Prostate gland (tissue), 2 donors: ENCODE measurements at regions not wholly inside any gene's neighbourhood (a gene's known extent, or its start where the extent isn't known, plus 50 kb on each side); places are given as distances from the start of the nearest gene placed in this dataset.

ENCODE experiments used
- DNase-seq: peaks from one replicate; pipeline ENCODE4 v3.0.0-alpha.2; 2019; ENCODE audit warnings: low spot score
- H3K27ac ChIP-seq, 2 donors: fragments of 200-600 bp; sonication (generic); 2 replicates each; pipeline ENCODE4 v1.5.1; 2017 to 2019
- H3K27me3 ChIP-seq: fragments of 200-600 bp; sonication (generic); replicated peaks from 2 replicates; pipeline ENCODE4 v1.5.1; 2019; ENCODE audit not compliant: insufficient read depth
- H3K36me3 ChIP-seq, 2 donors: fragments of 200-600 bp; sonication (generic); 1 replicate in 1 of 2; 2 replicates in 1 of 2; pipeline versions ENCODE4 v1.5.1 to v1.8.1; 2017 to 2019
- H3K4me1 ChIP-seq: fragments of 200-600 bp; sonication (generic); replicated peaks from 2 replicates; pipeline ENCODE4 v1.5.1; 2019
- H3K4me3 ChIP-seq, 2 donors: fragments of 200-600 bp; sonication (generic); 2 replicates each; pipeline ENCODE4 v1.5.1; 2017 to 2019
- H3K9me3 ChIP-seq: fragments of 200-600 bp; sonication (generic); 2 replicates; pipeline ENCODE4 v1.5.1; 2017
- CTCF ChIP-seq, 4 experiments: fragments of 200-600 bp in 2 of 4; fragments of 450-650 bp in 2 of 4; sonication (generic) in 2 of 4; IDR thresholded peaks; 1 replicate in 3 of 4; 2 replicates in 1 of 4; pipeline ENCODE4 v1.5.1; 2016 to 2019; ENCODE audit warnings: antibody characterized with exemption in 4 of 4, mild to moderate bottlenecking in 2 of 4, moderate library complexity in 2 of 4
- POLR2A ChIP-seq: fragments of 450-650 bp; IDR thresholded peaks from one replicate; pipeline ENCODE4 v1.6.1; 2016; ENCODE audit warnings: antibody characterized with exemption, mild to moderate bottlenecking
- POLR2AphosphoS5 ChIP-seq: sonication (generic); formaldehyde crosslinking; IDR thresholded peaks from one replicate; pipeline ENCODE4 v1.6.1; 2017; ENCODE audit warnings: antibody characterized with exemption
- WGBS: methylation state at CpG from one replicate; pipeline ENCODE4 v1.1.5; 2018; 5-methylcytosine and 5-hydroxymethylcytosine counted together
- intact Hi-C: fragments of 100-400 bp; cut with DNase I; formaldehyde crosslinking; loops from one replicate; pipeline ENCODE4 v1.14.2; 2022

GRCh38 chr14:105876829-105877228, 350.4 kb downstream of the TMEM121 start:
- Histone ChIP-seq H3K4me3 (no peak overlapping the region), H3K4me1 (no peaks in the 10 kb centered on the region), H3K9me3 (no peaks in the 10 kb centered on the region), H3K27me3 (no peaks in the 10 kb centered on the region), H3K36me3 (no peaks in the 10 kb centered on the region), H3K27ac (no peak overlapping the region)
- intact Hi-C loops, result no loop called here
- no peak for TF ChIP-seq POLR2A
- TF ChIP-seq CTCF (IDR thresholded peaks at IDR 0.05), result no peak
- TF ChIP-seq POLR2AphosphoS5, result no peak
- DNase-seq, result no peak
- 92% methylated on average over 8 of the region's 8 CpGs for WGBS

- intact Hi-C loops, result no loop called here
- Histone ChIP-seq H3K27me3 (no peaks in the 10 kb centered on the region), H3K27ac (no peak overlapping the region), H3K4me1 (no peaks in the 10 kb centered on the region), H3K4me3 (no peak overlapping the region), H3K9me3 (no peaks in the 10 kb centered on the region), H3K36me3 (no peaks in the 10 kb centered on the region)
- WGBS, result 88% methylated on average over 9 of the region's 9 CpGs
- TF ChIP-seq POLR2AphosphoS5 (no peak), CTCF (IDR thresholded peaks at IDR 0.05) (no peak), POLR2A (no peak)
- DNase-seq, result no peak
Measured at GRCh38 chr14:105877645-105878044, 351.3 kb downstream of the TMEM121 start.

GRCh38 chr14:105878125-105878524, 351.7 kb downstream of the TMEM121 start:
- intact Hi-C loops, result no loop called here
- DNase-seq, result no peak
- WGBS, result 87% methylated on average over 12 of the region's 12 CpGs
- TF ChIP-seq POLR2A, result no peak
- TF ChIP-seq CTCF (IDR thresholded peaks at IDR 0.05), result no peak
- TF ChIP-seq POLR2AphosphoS5, result no peak
- H3K4me3 ChIP-seq, result no peak overlapping the region
- no peaks in the 10 kb centered on the region for H3K36me3 ChIP-seq
- H3K27ac ChIP-seq, result no peak overlapping the region
- H3K9me3 ChIP-seq, result no peaks in the 10 kb centered on the region
- no peaks in the 10 kb centered on the region for H3K27me3 ChIP-seq
- H3K4me1 ChIP-seq, result no peaks in the 10 kb centered on the region

GRCh38 chr14:105878554-105878953, 352.2 kb downstream of the TMEM121 start:
- no peak for DNase-seq
- no peaks in the 10 kb centered on the region for H3K9me3 ChIP-seq
- TF ChIP-seq CTCF (IDR thresholded peaks at IDR 0.05) (no peak), POLR2A (no peak), POLR2AphosphoS5 (no peak)
- no peaks in the 10 kb centered on the region for H3K27me3 ChIP-seq
- no peak overlapping the region for H3K4me3 ChIP-seq
- no peaks in the 10 kb centered on the region for H3K4me1 ChIP-seq
- intact Hi-C loops, result no loop called here
- H3K27ac ChIP-seq, result no peak overlapping the region
- H3K36me3 ChIP-seq, result no peaks in the 10 kb centered on the region
- 89% methylated on average over 13 of the region's 13 CpGs for WGBS

- H3K4me1 ChIP-seq, result no peaks in the 10 kb centered on the region
- H3K27ac ChIP-seq, result no peak overlapping the region
- TF ChIP-seq CTCF (IDR thresholded peaks at IDR 0.05) (no peak), POLR2AphosphoS5 (no peak), POLR2A (no peak)
- intact Hi-C loops, result no loop called here
- 82% methylated on average over 7 of the region's 7 CpGs for WGBS
- no peak for DNase-seq
- H3K27me3 ChIP-seq, result no peaks in the 10 kb centered on the region
- no peak overlapping the region for H3K4me3 ChIP-seq
- no peaks in the 10 kb centered on the region for H3K36me3 ChIP-seq
- no peaks in the 10 kb centered on the region for H3K9me3 ChIP-seq
Measured at GRCh38 chr14:105879503-105879866, 353.1 kb downstream of the TMEM121 start.
